Neural progenitor cell (in vitro differentiated cells): ENCODE measurements at regions not wholly inside any gene's neighbourhood (a gene's known extent, or its start where the extent isn't known, plus 50 kb on each side); places are given as distances from the start of the nearest gene placed in this dataset.
A peak's percentile ranks its signal among the peaks of the same experiment; 100 is the strongest.

Experiments
- DNase-seq: peaks from one replicate; pipeline ENCODE4 v3.0.0-alpha.2; 2016; ENCODE audit warnings: low spot score
- H2AFZ ChIP-seq: fragments of 200-600 bp; sonication (generic); replicated peaks from 2 replicates; pipeline ENCODE4 v1.6.1; 2016; ENCODE audit warnings: antibody characterized with exemption
- H3F3A ChIP-seq: fragments of 200-600 bp; sonication (generic); 2 replicates; pipeline ENCODE4 v1.6.1; 2016; ENCODE audit warnings: antibody characterized with exemption, low read depth
- H3K27ac ChIP-seq: fragments of 200-600 bp; sonication (generic); 2 replicates; pipeline ENCODE4 v1.5.1; 2016; ENCODE audit warnings: mild to moderate bottlenecking
- H3K27me3 ChIP-seq: fragments of 200-600 bp; sonication (generic); 2 replicates; pipeline ENCODE4 v1.6.1; 2016; ENCODE audit warnings: mild to moderate bottlenecking, moderate library complexity
- H3K36me3 ChIP-seq: fragments of 200-600 bp; sonication (generic); 2 replicates; pipeline ENCODE4 v1.5.1; 2016
- H3K4me1 ChIP-seq: fragments of 200-600 bp; sonication (generic); 2 replicates; pipeline ENCODE4 v1.6.1; 2016; ENCODE audit warnings: mixed run types
- H3K4me2 ChIP-seq: fragments of 200-600 bp; sonication (generic); 2 replicates; pipeline ENCODE4 v1.6.1; 2016
- H3K4me3 ChIP-seq: fragments of 200-600 bp; sonication (generic); 2 replicates; pipeline ENCODE4 v1.5.1; 2016
- H3K79me2 ChIP-seq: fragments of 200-600 bp; sonication (generic); 2 replicates; pipeline ENCODE4 v1.6.1; 2016; ENCODE audit warnings: low read depth
- H3K9ac ChIP-seq: fragments of 200-600 bp; sonication (generic); 2 replicates; pipeline ENCODE4 v1.6.1; 2016
- H3K9me3 ChIP-seq: fragments of 200-600 bp; sonication (generic); 2 replicates; pipeline ENCODE4 v1.5.1; 2016; ENCODE audit warnings: low read depth
- H4K20me1 ChIP-seq: fragments of 200-600 bp; sonication (generic); 2 replicates; pipeline ENCODE4 v1.6.1; 2016; ENCODE audit warnings: low read depth
- H3K27ac Mint-ChIP-seq: 3 replicates; pipeline ENCODE4 v1.8.0; 2021; ENCODE audit warnings: mixed read lengths
- H3K27me3 Mint-ChIP-seq: 2 replicates; pipeline ENCODE4 v1.8.0; 2022; ENCODE audit warnings: low read depth, mild to moderate bottlenecking, inconsistent platforms, moderate library complexity, mixed read lengths; ENCODE audit not compliant: insufficient read depth
- H3K36me3 Mint-ChIP-seq: 3 replicates; pipeline ENCODE4 v1.8.0; 2021; ENCODE audit warnings: mixed read lengths
- H3K4me1 Mint-ChIP-seq: 3 replicates; pipeline ENCODE4 v1.8.0; 2021; ENCODE audit warnings: mixed read lengths
- H3K4me3 Mint-ChIP-seq: 3 replicates; pipeline ENCODE4 v1.8.0; 2021; ENCODE audit warnings: mild to moderate bottlenecking, moderate library complexity, mixed read lengths
- H3K9me3 Mint-ChIP-seq: 3 replicates; pipeline ENCODE4 v1.8.0; 2020; ENCODE audit warnings: mixed read lengths
- CTCF ChIP-seq: fragments of 200-600 bp; sonication (generic); IDR thresholded peaks from 2 replicates; pipeline ENCODE4 v1.5.1; 2017; ENCODE audit warnings: antibody characterized with exemption, mild to moderate bottlenecking
- EZH2 ChIP-seq: fragments of 200-600 bp; sonication (generic); IDR thresholded peaks from 2 replicates; pipeline ENCODE4 v1.6.1; 2017; ENCODE audit warnings: antibody characterized with exemption, mild to moderate bottlenecking, moderate library complexity
- EZH2phosphoT487 ChIP-seq: fragments of 200-600 bp; sonication (generic); IDR thresholded peaks from 2 replicates; pipeline ENCODE4 v1.6.1; 2017; ENCODE audit warnings: antibody characterized with exemption

DNA sequence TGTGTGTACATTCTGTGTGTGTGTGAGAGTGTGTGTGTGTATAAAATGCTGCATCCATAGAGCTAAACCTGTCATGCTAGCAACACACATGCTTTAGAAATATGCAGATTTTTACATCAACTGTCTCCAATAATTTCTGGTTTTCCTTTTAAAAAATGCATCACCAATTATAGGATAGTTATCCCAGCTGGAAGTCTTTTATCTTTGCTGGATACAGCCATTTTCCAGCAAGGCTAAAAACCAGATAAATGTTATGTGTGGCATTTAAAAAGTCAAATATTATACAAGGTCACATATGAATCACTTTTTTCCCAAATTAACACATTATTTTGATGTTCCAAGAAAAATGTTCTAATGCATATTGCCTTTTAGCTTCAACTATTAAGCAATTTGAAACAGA, 202.0 kb upstream of the IPO5 start:
- Histone ChIP-seq H3K79me2 (no peaks in the 10 kb centered on the region), H3K4me3 (no peak overlapping the region), H4K20me1 (no peaks in the 10 kb centered on the region), H3K27ac (no peak overlapping the region), H3F3A (no peaks in the 10 kb centered on the region), H3K27me3 (no peaks in the 10 kb centered on the region), H2AFZ (no peak overlapping the region), H3K4me2 (no peak overlapping the region), H3K4me1 (peaks cover 5% of the 10 kb centered on the region), H3K9ac (no peak overlapping the region), H3K9me3 (no peaks in the 10 kb centered on the region), H3K36me3 (no peaks in the 10 kb centered on the region)
- Mint-ChIP-seq H3K4me1 (peaks cover 3% of the 10 kb centered on the region), H3K9me3 (peaks cover 4% of the 10 kb centered on the region), H3K27ac (no peak overlapping the region), H3K27me3 (peaks cover 3% of the 10 kb centered on the region), H3K4me3 (no peak overlapping the region), H3K36me3 (no peaks in the 10 kb centered on the region)
- no peak for TF ChIP-seq EZH2phosphoT487
- TF ChIP-seq EZH2: no peak
- TF ChIP-seq CTCF: no peak
- DNase-seq: no peak

- Histone ChIP-seq H3K36me3 (no peaks in the 10 kb centered on the region), H3K4me2 (no peak overlapping the region), H2AFZ (no peak overlapping the region), H3K9ac (no peak overlapping the region), H3K27ac (no peak overlapping the region), H3K4me1 (peaks cover 5% of the 10 kb centered on the region), H3K27me3 (no peaks in the 10 kb centered on the region), H3F3A (no peaks in the 10 kb centered on the region), H3K4me3 (no peak overlapping the region), H3K79me2 (no peaks in the 10 kb centered on the region), H3K9me3 (no peaks in the 10 kb centered on the region), H4K20me1 (no peaks in the 10 kb centered on the region)
- H3K9me3 Mint-ChIP-seq: peaks cover 4% of the 10 kb centered on the region
- no peak overlapping the region for H3K27ac Mint-ChIP-seq
- peaks cover 3% of the 10 kb centered on the region for H3K4me1 Mint-ChIP-seq
- H3K4me3 Mint-ChIP-seq: no peak overlapping the region
- peak; percentile 4 for DNase-seq
- no peaks in the 10 kb centered on the region for H3K36me3 Mint-ChIP-seq
- TF ChIP-seq EZH2 (no peak), CTCF (no peak), EZH2phosphoT487 (no peak)
- H3K27me3 Mint-ChIP-seq: peaks cover 2% of the 10 kb centered on the region
Observed at GRCh38 chr13:97752961-97753668, 200.4 kb upstream of the IPO5 start.

- H3K4me1 Mint-ChIP-seq: peaks cover 3% of the 10 kb centered on the region
- peaks cover 2% of the 10 kb centered on the region for H3K27me3 Mint-ChIP-seq
- TF ChIP-seq EZH2 (no peak), CTCF (peak; percentile 50), EZH2phosphoT487 (no peak)
- peaks cover 5% of the 10 kb centered on the region for H3K4me1 ChIP-seq
- peaks cover 4% of the 10 kb centered on the region for H3K9me3 Mint-ChIP-seq
- H3K27ac Mint-ChIP-seq: no peak overlapping the region
- H3K4me3 ChIP-seq: no peak overlapping the region
- H3K27me3 ChIP-seq: no peaks in the 10 kb centered on the region
- H3K4me3 Mint-ChIP-seq: no peak overlapping the region
- H3K79me2 ChIP-seq: no peaks in the 10 kb centered on the region
- H3K36me3 ChIP-seq: no peaks in the 10 kb centered on the region
- no peaks in the 10 kb centered on the region for H3K9me3 ChIP-seq
- no peak overlapping the region for H3K4me2 ChIP-seq
- no peak overlapping the region for H2AFZ ChIP-seq
- no peaks in the 10 kb centered on the region for H3F3A ChIP-seq
- H3K36me3 Mint-ChIP-seq: no peaks in the 10 kb centered on the region
- DNase-seq: peak; percentile 31
- H3K9ac ChIP-seq: no peak overlapping the region
- no peak overlapping the region for H3K27ac ChIP-seq
- H4K20me1 ChIP-seq: no peaks in the 10 kb centered on the region
Observed at GRCh38 chr13:97753942-97754670, 199.4 kb upstream of the IPO5 start.
